Endothelial cell of umbilical vein (primary cell): ENCODE measurements at regions not wholly inside any gene's neighbourhood (a gene's known extent, or its start where the extent isn't known, plus 50 kb on each side); places are given as distances from the start of the nearest gene placed in this dataset.

Experiments used
- BruUV-seq: library from RNA; stranded (reverse); fragments of 400-500 nt; replicated peaks from 2 replicates; lab custom pipeline; 2021; lab: Mats Ljungman, UMichigan
- CTCF ChIA-PET: fragments of 300-600, 350-600 bp; sonication (Branson Sonifier 250); formaldehyde crosslinking; loops from one replicate; lab custom pipeline; 2021; ENCODE audit warnings: antibody characterized with exemption, inconsistent platforms; lab: Charles Lee
- POLR2A ChIA-PET: fragments of 300-600, 350-600 bp; sonication (Branson Sonifier 250); formaldehyde crosslinking; loops from one replicate; lab custom pipeline; 2021; ENCODE audit warnings: antibody characterized with exemption, inconsistent platforms; lab: Charles Lee
- DNase-seq: peaks from one replicate; pipeline ENCODE4 v3.0.0-alpha.2; 2011; ENCODE audit warnings: low read depth, low spot score
- FAIRE-seq: peaks from 2 replicates; lab custom pipeline; 2011; peaks lifted over from hg19 to GRCh38; lab: Jason Lieb, UNC
- H2AFZ ChIP-seq: 2 replicates; pipeline ENCODE4 v1.6.0; 2012; ENCODE audit warnings: low read depth, low read length, control low read depth, inconsistent platforms
- H3K27ac ChIP-seq: 2 replicates; pipeline ENCODE4 v1.5.1; 2011; ENCODE audit warnings: low read depth, mild to moderate bottlenecking, control low read depth, low read length, moderate library complexity; ENCODE audit not compliant: insufficient read depth
- H3K27me3 ChIP-seq, 2 experiments: 2 replicates each; pipeline versions ENCODE4 v1.6.0 to v1.6.1; 2011; ENCODE audit warnings: low read length in 2 of 2, mixed read lengths in 1 of 2; ENCODE audit not compliant: control insufficient read depth in 2 of 2, insufficient read depth in 2 of 2
- H3K36me3 ChIP-seq, 2 experiments: 2 replicates in 1 of 2; 3 replicates in 1 of 2; pipeline ENCODE4 v1.5.1; 2011; ENCODE audit warnings: low read length in 2 of 2, mild to moderate bottlenecking in 1 of 2, moderate library complexity in 1 of 2; ENCODE audit not compliant: control insufficient read depth in 2 of 2, insufficient read depth in 2 of 2; ENCODE audit errors: extremely low read depth in 1 of 2
- H3K4me1 ChIP-seq: 3 replicates; pipeline ENCODE4 v1.5.1; 2011; ENCODE audit warnings: mild to moderate bottlenecking, low read length; ENCODE audit not compliant: control insufficient read depth, insufficient read depth; ENCODE audit errors: extremely low read depth
- H3K4me2 ChIP-seq: 2 replicates; pipeline ENCODE4 v1.6.1; 2011; ENCODE audit warnings: low read length, control low read depth, mixed read lengths; ENCODE audit not compliant: insufficient read depth
- H3K4me3 ChIP-seq, 3 experiments: fragments of 200-600 bp in 1 of 3; sonication (generic), shearing (Covaris generic) in 1 of 3; replicated peaks in 1 of 3; 2 replicates each; pipeline ENCODE4 v1.5.1; 2011 to 2016; ENCODE audit warnings: control low read depth in 3 of 3, low read length in 3 of 3, mild to moderate bottlenecking in 2 of 3, inconsistent platforms in 1 of 3, low read depth in 1 of 3, moderate library complexity in 1 of 3; ENCODE audit not compliant: insufficient read depth in 1 of 3
- H3K79me2 ChIP-seq: 2 replicates; pipeline ENCODE4 v1.6.0; 2012; ENCODE audit warnings: low read length, inconsistent platforms; ENCODE audit not compliant: control insufficient read depth, insufficient read depth
- H3K9ac ChIP-seq: replicated peaks from 2 replicates; pipeline ENCODE3; 2011; ENCODE audit warnings: low read length, control low read depth; ENCODE audit not compliant: insufficient read depth; ENCODE audit errors: extremely low read depth
- H3K9me1 ChIP-seq: replicated peaks from 3 replicates; pipeline ENCODE4 v1.6.0; 2011; ENCODE audit warnings: mild to moderate bottlenecking, low read length; ENCODE audit not compliant: control insufficient read depth, insufficient read depth; ENCODE audit errors: extremely low read depth
- H3K9me3 ChIP-seq: replicated peaks from 2 replicates; pipeline ENCODE4 v1.5.1; 2012; ENCODE audit warnings: low read length, inconsistent platforms; ENCODE audit not compliant: control insufficient read depth, insufficient read depth
- H4K20me1 ChIP-seq: replicated peaks from 2 replicates; pipeline ENCODE3; 2011; ENCODE audit warnings: mild to moderate bottlenecking, low read length; ENCODE audit not compliant: control insufficient read depth, insufficient read depth; ENCODE audit errors: extremely low read depth
- EZH2 ChIP-seq: IDR thresholded peaks from 2 replicates; pipeline ENCODE4 v1.6.1; 2012; ENCODE audit warnings: borderline replicate concordance, low read depth, mild to moderate bottlenecking, moderate library complexity, low read length, inconsistent platforms; ENCODE audit not compliant: severe bottlenecking
- FOS ChIP-seq: IDR thresholded peaks from 2 replicates; pipeline ENCODE4 v1.6.1; 2011; ENCODE audit warnings: mild to moderate bottlenecking, low read length, moderate library complexity, borderline replicate concordance; ENCODE audit not compliant: insufficient read depth
- GATA2 ChIP-seq: IDR thresholded peaks from 2 replicates; pipeline ENCODE4 v1.7.0; 2011; ENCODE audit warnings: low read depth, mild to moderate bottlenecking, moderate library complexity, mixed read lengths, low read length; ENCODE audit not compliant: insufficient read length, insufficient read depth
- JUN ChIP-seq: IDR thresholded peaks from 2 replicates; pipeline ENCODE4 v1.6.1; 2011; ENCODE audit warnings: borderline replicate concordance, low read depth; ENCODE audit not compliant: insufficient read length, insufficient read depth
- MYC ChIP-seq: IDR thresholded peaks from one replicate; pipeline ENCODE4 v1.6.1; 2011; ENCODE audit warnings: mild to moderate bottlenecking, low read depth, low read length
- POLR2A ChIP-seq: IDR thresholded peaks from 2 replicates; pipeline ENCODE4 v1.6.1; 2012; ENCODE audit warnings: low read depth, mild to moderate bottlenecking, control low read depth, low read length
- POLR2AphosphoS5 ChIP-seq: IDR thresholded peaks from 2 replicates; pipeline ENCODE4 v1.6.1; 2012; ENCODE audit warnings: low read depth, mild to moderate bottlenecking, control low read depth, low read length, moderate library complexity; ENCODE audit not compliant: insufficient read depth
- dilution Hi-C: fragments of 300-500 bp; cut with MboI; formaldehyde crosslinking; loops from one replicate; pipeline ENCODE4 v1.15.0; 2019; ENCODE audit warnings: low sequenced_read_pairs; ENCODE audit not compliant: extremely low pct_ligation_motif_present
- intact Hi-C: fragments of 100-400 bp; cut with micrococcal nuclease; formaldehyde crosslinking; loops from one replicate; pipeline ENCODE4 v1.10.0; 2022
- TF ChIP-seq, protein P1 (sequence below), 2 donors: IDR thresholded peaks; 1 replicate in 1 of 2; 2 replicates in 1 of 2; pipeline ENCODE4 v1.5.1; 2011; ENCODE audit warnings: low read length in 2 of 2, mild to moderate bottlenecking in 2 of 2, moderate library complexity in 2 of 2, control low read depth in 1 of 2, inconsistent platforms in 1 of 2, low read depth in 1 of 2; ENCODE audit not compliant: insufficient read depth in 1 of 2; ENCODE audit errors: extremely low read depth in 1 of 2
- TF ChIP-seq, protein P2 (sequence below): IDR thresholded peaks from 2 replicates; pipeline ENCODE4 v1.6.1; 2011; ENCODE audit not compliant: insufficient read depth, insufficient read length

GRCh38 chr11:87628957-87629356 is 546.3 kb downstream of the RAB38 start:
- Histone ChIP-seq H3K79me2 (no peaks in the 10 kb centered on the region), H2AFZ (no peak overlapping the region), H3K4me1 (no peaks in the 10 kb centered on the region), H3K9me3 (no peaks in the 10 kb centered on the region), H3K27ac (no peak overlapping the region), H3K9me1 (no peaks in the 10 kb centered on the region), H4K20me1 (no peaks in the 10 kb centered on the region), H3K9ac (no peak overlapping the region), H3K36me3 (no peaks in the 10 kb centered on the region), H3K4me2 (no peak overlapping the region), H3K27me3 (no peaks in the 10 kb centered on the region), H3K4me3 (no peak overlapping the region)
- dilution Hi-C loops, result no loop called here
- intact Hi-C loops, result no loop called here
- FAIRE-seq (no peak), DNase-seq (no peak)
- POLR2A ChIA-PET, result no interaction called here
- TF ChIP-seq MYC, result no peak
- TF ChIP-seq, protein P1, sequence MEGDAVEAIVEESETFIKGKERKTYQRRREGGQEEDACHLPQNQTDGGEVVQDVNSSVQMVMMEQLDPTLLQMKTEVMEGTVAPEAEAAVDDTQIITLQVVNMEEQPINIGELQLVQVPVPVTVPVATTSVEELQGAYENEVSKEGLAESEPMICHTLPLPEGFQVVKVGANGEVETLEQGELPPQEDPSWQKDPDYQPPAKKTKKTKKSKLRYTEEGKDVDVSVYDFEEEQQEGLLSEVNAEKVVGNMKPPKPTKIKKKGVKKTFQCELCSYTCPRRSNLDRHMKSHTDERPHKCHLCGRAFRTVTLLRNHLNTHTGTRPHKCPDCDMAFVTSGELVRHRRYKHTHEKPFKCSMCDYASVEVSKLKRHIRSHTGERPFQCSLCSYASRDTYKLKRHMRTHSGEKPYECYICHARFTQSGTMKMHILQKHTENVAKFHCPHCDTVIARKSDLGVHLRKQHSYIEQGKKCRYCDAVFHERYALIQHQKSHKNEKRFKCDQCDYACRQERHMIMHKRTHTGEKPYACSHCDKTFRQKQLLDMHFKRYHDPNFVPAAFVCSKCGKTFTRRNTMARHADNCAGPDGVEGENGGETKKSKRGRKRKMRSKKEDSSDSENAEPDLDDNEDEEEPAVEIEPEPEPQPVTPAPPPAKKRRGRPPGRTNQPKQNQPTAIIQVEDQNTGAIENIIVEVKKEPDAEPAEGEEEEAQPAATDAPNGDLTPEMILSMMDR (IDR thresholded peaks at IDR 0.05; ENCODE audit: extremely low read depth in 1 of 2, insufficient read depth in 1 of 2, low read depth in 1 of 2, low read length in 2 of 2), result no peak
- CTCF ChIA-PET, result no interaction called here
- no TSS peak for BruUV-seq

DNA sequence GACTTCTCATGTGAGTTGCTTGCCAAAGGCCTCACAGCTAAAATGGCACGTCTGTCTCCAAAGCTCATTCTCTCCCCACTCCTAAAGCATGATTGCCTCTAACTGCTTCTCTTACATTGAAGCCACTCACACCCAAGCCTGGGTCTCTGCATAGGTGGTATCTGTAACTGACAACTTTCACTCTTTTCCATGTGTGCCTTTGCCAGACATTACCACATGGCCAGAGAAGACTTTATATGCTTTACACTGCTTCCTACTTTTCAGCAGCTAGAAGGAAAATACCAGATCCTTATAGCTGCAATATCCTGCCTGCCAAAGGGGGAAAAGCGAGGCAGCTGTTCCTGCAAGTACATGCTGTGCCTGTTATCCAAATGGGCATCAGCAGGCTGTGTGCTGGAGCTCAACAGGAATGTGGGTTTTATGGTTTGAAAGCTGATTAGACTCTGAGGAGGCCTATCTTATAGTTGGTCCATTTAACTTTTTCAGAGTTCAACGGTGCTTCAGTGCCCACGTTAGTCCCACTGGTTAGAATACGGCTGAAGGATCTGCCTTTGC is 547.1 kb downstream of the RAB38 start:
- FAIRE-seq (no peak), DNase-seq (no peak)
- no peak overlapping the region for H2AFZ ChIP-seq
- H3K9ac ChIP-seq, result no peak overlapping the region
- H3K9me3 ChIP-seq, result no peaks in the 10 kb centered on the region
- TF ChIP-seq FOS (no peak), POLR2A (no peak), EZH2 (no peak), JUN (no peak), POLR2AphosphoS5 (no peak), MYC (no peak), GATA2 (no peak)
- TF ChIP-seq, protein P1 (IDR thresholded peaks at IDR 0.05; ENCODE audit: extremely low read depth in 1 of 2, insufficient read depth in 1 of 2, low read depth in 1 of 2, low read length in 2 of 2), result no peak
- TF ChIP-seq, protein P2, sequence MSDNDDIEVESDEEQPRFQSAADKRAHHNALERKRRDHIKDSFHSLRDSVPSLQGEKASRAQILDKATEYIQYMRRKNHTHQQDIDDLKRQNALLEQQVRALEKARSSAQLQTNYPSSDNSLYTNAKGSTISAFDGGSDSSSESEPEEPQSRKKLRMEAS, result no peak
- intact Hi-C loops, result no loop called here
- H4K20me1 ChIP-seq, result no peaks in the 10 kb centered on the region
- no TSS peak for BruUV-seq
- no peaks in the 10 kb centered on the region for H3K9me1 ChIP-seq
- no peak overlapping the region for H3K4me2 ChIP-seq
- ChIA-PET POLR2A (no interaction called here), CTCF (no interaction called here)
- H3K4me3 ChIP-seq, result no peak overlapping the region
- H3K27ac ChIP-seq, result no peak overlapping the region
- dilution Hi-C loops, result no loop called here
- no peaks in the 10 kb centered on the region for H3K4me1 ChIP-seq
- H3K79me2 ChIP-seq, result no peaks in the 10 kb centered on the region
- H3K36me3 ChIP-seq, result no peaks in the 10 kb centered on the region
- no peaks in the 10 kb centered on the region for H3K27me3 ChIP-seq
